Endothelial cell (in vitro differentiated cells): ENCODE measurements at regions not wholly inside any gene's neighbourhood (a gene's known extent, or its start where the extent isn't known, plus 50 kb on each side); places are given as distances from the start of the nearest gene placed in this dataset.

Source experiments
- DNase-seq: peaks from one replicate; pipeline ENCODE4 v3.0.0; 2021; ENCODE audit warnings: low spot score
- H3K27ac Mint-ChIP-seq: one replicate; pipeline ENCODE4 v1.8.0; 2021; ENCODE audit warnings: mixed read lengths, inconsistent platforms; ENCODE audit not compliant: unreplicated experiment
- H3K27me3 Mint-ChIP-seq: one replicate; pipeline ENCODE4 v1.8.0; 2021; ENCODE audit warnings: mild to moderate bottlenecking, moderate library complexity, mixed read lengths, inconsistent platforms; ENCODE audit not compliant: unreplicated experiment
- H3K36me3 Mint-ChIP-seq: one replicate; pipeline ENCODE4 v1.8.0; 2021; ENCODE audit warnings: mild to moderate bottlenecking, low read depth, mixed read lengths, inconsistent platforms; ENCODE audit not compliant: unreplicated experiment
- H3K4me1 Mint-ChIP-seq: one replicate; pipeline ENCODE4 v1.8.0; 2021; ENCODE audit warnings: mild to moderate bottlenecking, mixed read lengths, inconsistent platforms; ENCODE audit not compliant: unreplicated experiment
- H3K4me3 Mint-ChIP-seq: one replicate; pipeline ENCODE4 v1.8.0; 2021; ENCODE audit warnings: mild to moderate bottlenecking, mixed read lengths, inconsistent platforms; ENCODE audit not compliant: unreplicated experiment
- H3K9me3 Mint-ChIP-seq: one replicate; pipeline ENCODE4 v1.8.0; 2021; ENCODE audit warnings: mixed read lengths, inconsistent platforms; ENCODE audit not compliant: unreplicated experiment
- TF ChIP-seq, protein P1 (sequence below): fragments of 200-600 bp; sonication (generic); IDR thresholded peaks from one replicate; pipeline ENCODE4 v1.5.0; 2021; ENCODE audit warnings: antibody characterized with exemption; ENCODE audit not compliant: unreplicated experiment

DNA sequence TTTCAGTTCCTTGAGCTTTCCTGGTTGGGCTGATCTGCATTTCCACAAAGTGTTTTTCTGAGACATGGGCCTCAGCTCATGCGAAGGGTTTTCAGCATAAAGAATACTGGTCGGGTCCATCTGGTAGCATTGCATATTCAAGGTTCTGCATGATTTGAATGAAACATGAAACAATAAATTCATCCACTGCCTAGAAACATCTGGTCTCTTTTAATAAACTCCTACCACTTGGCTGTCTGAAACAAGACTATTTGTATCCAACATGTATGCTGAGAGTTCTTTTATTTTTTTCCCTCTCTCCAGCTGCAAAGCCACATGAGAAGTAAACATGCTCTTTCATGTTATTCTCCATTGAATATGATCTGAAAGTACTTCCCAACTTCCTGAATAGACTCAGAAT, 314.9 kb upstream of the SOX11 start:
- peaks cover 8% of the 10 kb centered on the region for H3K9me3 Mint-ChIP-seq
- DNase-seq, result no peak
- no peak overlapping the region for H3K4me3 Mint-ChIP-seq
- no peak overlapping the region for H3K27ac Mint-ChIP-seq
- H3K36me3 Mint-ChIP-seq, result no peaks in the 10 kb centered on the region
- TF ChIP-seq, protein P1, sequence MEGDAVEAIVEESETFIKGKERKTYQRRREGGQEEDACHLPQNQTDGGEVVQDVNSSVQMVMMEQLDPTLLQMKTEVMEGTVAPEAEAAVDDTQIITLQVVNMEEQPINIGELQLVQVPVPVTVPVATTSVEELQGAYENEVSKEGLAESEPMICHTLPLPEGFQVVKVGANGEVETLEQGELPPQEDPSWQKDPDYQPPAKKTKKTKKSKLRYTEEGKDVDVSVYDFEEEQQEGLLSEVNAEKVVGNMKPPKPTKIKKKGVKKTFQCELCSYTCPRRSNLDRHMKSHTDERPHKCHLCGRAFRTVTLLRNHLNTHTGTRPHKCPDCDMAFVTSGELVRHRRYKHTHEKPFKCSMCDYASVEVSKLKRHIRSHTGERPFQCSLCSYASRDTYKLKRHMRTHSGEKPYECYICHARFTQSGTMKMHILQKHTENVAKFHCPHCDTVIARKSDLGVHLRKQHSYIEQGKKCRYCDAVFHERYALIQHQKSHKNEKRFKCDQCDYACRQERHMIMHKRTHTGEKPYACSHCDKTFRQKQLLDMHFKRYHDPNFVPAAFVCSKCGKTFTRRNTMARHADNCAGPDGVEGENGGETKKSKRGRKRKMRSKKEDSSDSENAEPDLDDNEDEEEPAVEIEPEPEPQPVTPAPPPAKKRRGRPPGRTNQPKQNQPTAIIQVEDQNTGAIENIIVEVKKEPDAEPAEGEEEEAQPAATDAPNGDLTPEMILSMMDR, result no peak
- H3K4me1 Mint-ChIP-seq, result peaks cover 18% of the 10 kb centered on the region
- H3K27me3 Mint-ChIP-seq, result peaks cover 1% of the 10 kb centered on the region

DNA sequence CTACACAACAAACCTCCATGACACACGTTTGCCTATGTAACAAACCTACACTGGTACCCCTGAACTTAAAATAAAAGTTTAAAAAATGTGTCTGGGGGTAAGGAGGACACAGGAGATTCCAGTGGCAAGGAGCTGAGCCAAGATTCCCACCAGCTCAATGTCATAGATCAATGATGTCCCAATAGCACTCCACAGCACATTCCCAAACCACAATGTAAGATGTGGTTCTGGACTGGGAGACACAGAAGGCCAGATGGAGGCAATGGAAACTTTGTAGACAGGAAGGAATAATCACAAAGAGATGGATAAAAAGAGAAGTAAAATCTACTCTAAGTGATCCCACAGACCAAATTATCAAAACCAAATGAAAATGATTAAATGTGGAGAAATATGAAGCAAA, 312.4 kb upstream of the SOX11 start:
- Mint-ChIP-seq H3K36me3 (no peaks in the 10 kb centered on the region), H3K27me3 (peaks cover 1% of the 10 kb centered on the region), H3K4me1 (peaks cover 5% of the 10 kb centered on the region), H3K9me3 (peaks cover 8% of the 10 kb centered on the region), H3K4me3 (no peak overlapping the region), H3K27ac (no peak overlapping the region)
- no peak for DNase-seq
- TF ChIP-seq, protein P1, result no peak

DNA sequence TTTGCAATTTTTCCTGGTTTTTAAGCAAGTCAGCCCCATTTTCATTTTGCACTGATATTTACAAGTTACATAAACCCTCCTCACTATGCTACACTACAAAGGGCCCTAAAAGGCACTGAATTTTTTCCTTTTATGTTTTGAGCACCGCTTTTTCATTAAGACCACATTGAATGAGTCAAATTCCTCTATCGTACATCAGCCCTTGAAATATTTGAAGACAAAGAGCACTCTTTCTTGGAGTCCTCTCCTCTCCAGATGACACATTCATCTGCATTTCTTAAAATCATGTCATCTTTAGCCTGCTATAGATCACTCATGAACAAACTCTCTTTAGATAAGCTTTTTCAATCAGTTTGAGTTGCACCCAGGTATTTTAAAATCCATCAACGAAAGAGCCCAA, 306.6 kb upstream of the SOX11 start:
- H3K4me1 Mint-ChIP-seq, result no peaks in the 10 kb centered on the region
- H3K27me3 Mint-ChIP-seq, result peaks cover 4% of the 10 kb centered on the region
- DNase-seq, result no peak
- TF ChIP-seq, protein P1, result no peak
- H3K27ac Mint-ChIP-seq, result no peak overlapping the region
- H3K36me3 Mint-ChIP-seq, result no peaks in the 10 kb centered on the region
- H3K9me3 Mint-ChIP-seq, result no peaks in the 10 kb centered on the region
- H3K4me3 Mint-ChIP-seq, result no peak overlapping the region

DNA sequence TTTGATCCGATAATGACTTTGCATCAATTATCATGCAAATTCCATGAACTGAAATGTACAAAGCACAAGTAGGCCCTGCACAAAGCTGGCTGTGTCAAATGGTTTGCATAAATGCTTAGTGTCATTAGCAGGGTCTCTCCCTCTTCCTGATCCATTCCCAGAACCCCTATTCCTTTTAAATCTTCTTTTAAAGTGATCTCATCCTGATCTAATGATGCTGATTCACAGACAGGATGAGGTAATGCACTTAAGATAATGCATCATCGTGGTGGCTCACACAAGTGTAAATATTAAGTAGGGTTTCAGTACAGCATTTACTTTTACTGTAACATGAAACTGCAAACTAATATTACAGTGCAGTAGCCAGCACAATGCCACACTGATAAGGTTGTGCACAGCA, 304.8 kb upstream of the SOX11 start:
- peaks cover 6% of the 10 kb centered on the region for H3K27me3 Mint-ChIP-seq
- no peak for DNase-seq
- TF ChIP-seq, protein P1, result no peak
- no peak overlapping the region for H3K4me3 Mint-ChIP-seq
- no peaks in the 10 kb centered on the region for H3K36me3 Mint-ChIP-seq
- H3K27ac Mint-ChIP-seq, result no peak overlapping the region
- no peaks in the 10 kb centered on the region for H3K9me3 Mint-ChIP-seq
- H3K4me1 Mint-ChIP-seq, result no peaks in the 10 kb centered on the region

DNA sequence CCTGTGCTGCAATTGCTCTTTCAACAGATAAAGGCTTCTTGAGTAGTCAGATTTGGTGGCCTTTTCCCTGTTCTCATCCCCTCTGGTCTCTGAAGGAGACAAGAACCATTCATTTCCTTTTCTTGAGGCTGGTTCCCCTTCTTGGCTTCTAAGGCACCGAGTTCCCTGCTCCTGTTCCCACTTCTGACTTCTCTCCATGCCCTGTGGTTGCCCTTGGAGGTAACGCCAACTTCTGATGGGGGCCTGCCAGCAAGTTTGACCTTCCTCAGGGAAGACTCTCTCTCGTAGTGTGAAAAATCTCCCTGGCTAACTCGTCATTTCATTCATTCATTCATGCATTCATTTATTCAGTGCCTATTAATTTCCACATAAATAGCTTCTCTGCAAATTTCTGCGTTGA, 302.4 kb upstream of the SOX11 start:
- H3K4me3 Mint-ChIP-seq, result no peak overlapping the region
- TF ChIP-seq, protein P1, result no peak
- no peaks in the 10 kb centered on the region for H3K4me1 Mint-ChIP-seq
- no peak overlapping the region for H3K27ac Mint-ChIP-seq
- DNase-seq, result no peak
- peaks cover 6% of the 10 kb centered on the region for H3K27me3 Mint-ChIP-seq
- no peaks in the 10 kb centered on the region for H3K9me3 Mint-ChIP-seq
- no peaks in the 10 kb centered on the region for H3K36me3 Mint-ChIP-seq
